A673 (cell line): ENCODE measurements at regions not wholly inside any gene's neighbourhood (a gene's known extent, or its start where the extent isn't known, plus 50 kb on each side); places are given as distances from the start of the nearest gene placed in this dataset.

Experiments
- BruUV-seq: library from RNA; stranded (reverse); fragments of 400-500 nt; replicated peaks from 2 replicates; lab custom pipeline; 2021; lab: Mats Ljungman, UMichigan
- CTCF ChIA-PET: fragments of 300-600 bp; sonication (Branson Sonifier 250); formaldehyde crosslinking; loops from one replicate; lab custom pipeline; 2022; ENCODE audit warnings: antibody characterized with exemption; lab: Charles Lee
- POLR2A ChIA-PET: fragments of 300-600 bp; sonication (Branson Sonifier 250); formaldehyde crosslinking; loops from one replicate; lab custom pipeline; 2022; ENCODE audit warnings: antibody characterized with exemption; ENCODE audit not compliant: low non-redundant PET; lab: Charles Lee
- DNase-seq: peaks from one replicate; pipeline ENCODE4 v3.0.0-alpha.2; 2015; ENCODE audit warnings: low spot score
- H3K27ac ChIP-seq: fragments of 200-600 bp; sonication (generic); 2 replicates; pipeline ENCODE4 v1.5.1; 2016; ENCODE audit warnings: mixed run types, low read depth, mild to moderate bottlenecking, mixed read lengths, antibody characterized with exemption, low read length; ENCODE audit not compliant: poor library complexity, severe bottlenecking
- H3K27me3 ChIP-seq: fragments of 200-600 bp; sonication (generic); replicated peaks from 2 replicates; pipeline ENCODE4 v1.6.1; 2017; ENCODE audit warnings: mixed run types, low read depth, mild to moderate bottlenecking, mixed read lengths, antibody characterized with exemption, low read length; ENCODE audit not compliant: insufficient read depth, poor library complexity
- H3K36me3 ChIP-seq: fragments of 200-600 bp; sonication (generic); 2 replicates; pipeline ENCODE4 v1.6.1; 2016; ENCODE audit warnings: mixed run types, mild to moderate bottlenecking, mixed read lengths, antibody characterized with exemption, low read length; ENCODE audit not compliant: insufficient read depth, poor library complexity, severe bottlenecking
- H3K4me1 ChIP-seq: fragments of 200-600 bp; sonication (generic); 2 replicates; pipeline ENCODE4 v1.6.1; 2017; ENCODE audit warnings: mixed run types, mild to moderate bottlenecking, mixed read lengths, antibody characterized with exemption, low read length; ENCODE audit not compliant: insufficient read depth, poor library complexity, severe bottlenecking
- H3K4me3 ChIP-seq: fragments of 200-600 bp; sonication (generic); 2 replicates; pipeline ENCODE4 v1.5.1; 2016; ENCODE audit warnings: low read depth, mixed run types, mild to moderate bottlenecking, mixed read lengths, low read length; ENCODE audit not compliant: poor library complexity, severe bottlenecking
- H3K9me3 ChIP-seq: fragments of 200-600 bp; sonication (generic); 2 replicates; pipeline ENCODE4 v1.6.1; 2016; ENCODE audit warnings: mixed run types, low read depth, mild to moderate bottlenecking, mixed read lengths, antibody characterized with exemption, low read length; ENCODE audit not compliant: poor library complexity, severe bottlenecking
- CTCF ChIP-seq: fragments of 300-800, 200-600 bp; sonication (generic); conservative IDR thresholded peaks from 2 replicates; pipeline ENCODE4 v1.5.1; 2017; ENCODE audit warnings: low read depth, mild to moderate bottlenecking, antibody characterized with exemption, low read length, moderate library complexity, mixed read lengths
- EZH2 ChIP-seq: fragments of 200-600 bp; sonication (generic); IDR thresholded peaks from 2 replicates; pipeline ENCODE4 v1.6.1; 2017; ENCODE audit warnings: borderline replicate concordance, low read depth, mild to moderate bottlenecking, mixed read lengths, antibody characterized with exemption, low read length; ENCODE audit not compliant: poor library complexity, severe bottlenecking
- intact Hi-C: fragments of 100-400 bp; cut with micrococcal nuclease; formaldehyde crosslinking; loops from one replicate; pipeline ENCODE4 v1.10.0; 2022; ENCODE audit not compliant: unreplicated experiment

DNA sequence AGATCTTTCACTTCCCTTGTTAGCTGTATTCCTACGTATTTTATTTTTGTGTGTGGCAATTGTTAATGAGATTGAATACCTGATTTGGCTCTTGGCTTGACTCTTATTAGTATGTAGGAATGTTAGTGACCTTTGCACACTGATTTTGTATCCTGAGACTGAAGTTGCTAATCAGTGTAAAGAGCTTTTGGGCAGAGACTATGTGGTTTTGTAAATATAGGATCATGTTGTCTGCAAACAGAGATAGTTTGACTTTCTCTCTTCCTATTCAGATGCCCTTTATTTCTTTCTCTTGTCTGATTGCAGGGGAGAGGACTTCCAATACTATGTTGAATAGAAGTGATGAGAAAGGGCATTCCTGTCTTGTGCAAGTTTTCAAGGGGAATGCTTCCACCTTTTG lies 160.3 kb upstream of the PCDH20 start:
- Histone ChIP-seq H3K27me3 (no peaks in the 10 kb centered on the region), H3K4me3 (no peak overlapping the region), H3K27ac (no peak overlapping the region), H3K36me3 (no peaks in the 10 kb centered on the region), H3K4me1 (no peaks in the 10 kb centered on the region), H3K9me3 (no peaks in the 10 kb centered on the region)
- intact Hi-C loops = no loop called here
- DNase-seq = no peak
- TF ChIP-seq CTCF (no peak), EZH2 (no peak)
- POLR2A ChIA-PET = no interaction called here
- CTCF ChIA-PET = no interaction called here
- BruUV-seq = no TSS peak

- Histone ChIP-seq H3K9me3 (no peaks in the 10 kb centered on the region), H3K27me3 (no peaks in the 10 kb centered on the region), H3K4me3 (no peak overlapping the region), H3K4me1 (no peaks in the 10 kb centered on the region), H3K27ac (no peak overlapping the region), H3K36me3 (no peaks in the 10 kb centered on the region)
- CTCF ChIA-PET = no interaction called here
- DNase-seq = no peak
- POLR2A ChIA-PET = no interaction called here
- intact Hi-C loops = no loop called here
- BruUV-seq = no TSS peak
- TF ChIP-seq CTCF = no peak
- no peak for TF ChIP-seq EZH2
Observed at GRCh38 chr13:61563645-61564044, 148.0 kb upstream of the PCDH20 start.

DNA sequence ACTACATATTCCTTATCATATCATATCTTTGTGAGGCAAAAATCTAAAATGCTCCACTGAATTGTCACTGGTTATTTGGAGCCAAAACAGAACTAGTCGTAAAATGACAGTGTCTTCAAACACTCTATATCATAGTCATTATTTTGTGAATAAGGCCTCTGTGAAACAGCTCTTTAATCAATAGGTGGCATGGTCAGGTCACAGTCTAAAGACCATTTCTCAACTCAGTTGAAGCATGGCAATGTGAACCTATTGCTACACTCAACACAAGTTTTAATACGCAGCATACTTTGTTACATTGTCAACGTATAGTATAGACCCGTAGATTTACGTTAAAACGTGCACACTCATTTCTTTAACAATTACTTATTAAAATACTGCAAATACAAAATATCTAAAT lies 131.3 kb upstream of the PCDH20 start:
- ChIA-PET POLR2A (no interaction called here), CTCF (no interaction called here)
- H3K4me3 ChIP-seq = no peak overlapping the region
- no peak for TF ChIP-seq EZH2
- no peak for TF ChIP-seq CTCF
- H3K4me1 ChIP-seq = no peaks in the 10 kb centered on the region
- no peaks in the 10 kb centered on the region for H3K36me3 ChIP-seq
- BruUV-seq = no TSS peak
- no peaks in the 10 kb centered on the region for H3K27me3 ChIP-seq
- no peak for DNase-seq
- intact Hi-C loops = no loop called here
- H3K9me3 ChIP-seq = no peaks in the 10 kb centered on the region
- no peak overlapping the region for H3K27ac ChIP-seq
